ENCODE measurements at regions not wholly inside any gene's neighbourhood (a gene's known extent, or its start where the extent isn't known, plus 50 kb on each side); places are given as distances from the start of the nearest gene placed in this dataset.

- CTCF ChIA-PET, result no interaction called here
- Mint-ChIP-seq H3K27me3 (no peaks in the 10 kb centered on the region), H3K27ac (no peak overlapping the region), H3K4me3 (no peak overlapping the region), H3K9me3 (ENCODE audit: low read depth) (peaks cover 13% of the 10 kb centered on the region), H3K36me3 (ENCODE audit: low read depth) (no peaks in the 10 kb centered on the region), H3K4me1 (no peaks in the 10 kb centered on the region)
- POLR2A ChIA-PET, result no interaction called here
- ATAC-seq (no peak), DNase-seq (no peak)
- intact Hi-C loops (cut with DNase I, micrococcal nuclease), result no loop called here
Measured at GRCh38 chr5:104947076-104947475, 1384.5 kb upstream of the NUDT12 start.

GRCh38 chr5:104942735-104943134 is 1380.1 kb upstream of the NUDT12 start:
- Mint-ChIP-seq H3K4me3 (no peak overlapping the region), H3K36me3 (ENCODE audit: low read depth) (no peaks in the 10 kb centered on the region), H3K27ac (no peak overlapping the region), H3K27me3 (no peaks in the 10 kb centered on the region), H3K9me3 (ENCODE audit: low read depth) (peaks cover 14% of the 10 kb centered on the region), H3K4me1 (no peaks in the 10 kb centered on the region)
- ATAC-seq (no peak), DNase-seq (no peak)
- ChIA-PET POLR2A (no interaction called here), CTCF (no interaction called here)
- intact Hi-C loops (cut with DNase I, micrococcal nuclease), result no loop called here

GRCh38 chr5:104941030-104941645 is 1378.5 kb upstream of the NUDT12 start:
- ChIA-PET CTCF (no interaction called here), POLR2A (no interaction called here)
- no peaks in the 10 kb centered on the region for H3K27me3 Mint-ChIP-seq
- peaks cover 10% of the 10 kb centered on the region for H3K9me3 Mint-ChIP-seq (ENCODE audit: low read depth)
- no peaks in the 10 kb centered on the region for H3K36me3 Mint-ChIP-seq (ENCODE audit: low read depth)
- no peak for DNase-seq
- no peak for ATAC-seq
- intact Hi-C loops (cut with DNase I, micrococcal nuclease), result no loop called here
- H3K27ac Mint-ChIP-seq, result no peak overlapping the region
- no peak overlapping the region for H3K4me3 Mint-ChIP-seq
- no peaks in the 10 kb centered on the region for H3K4me1 Mint-ChIP-seq

GRCh38 chr5:104937598-104937997 is 1375.0 kb upstream of the NUDT12 start:
- intact Hi-C loops (cut with DNase I, micrococcal nuclease), result no loop called here
- no peaks in the 10 kb centered on the region for H3K4me1 Mint-ChIP-seq
- no peak overlapping the region for H3K4me3 Mint-ChIP-seq
- ChIA-PET POLR2A (no interaction called here), CTCF (no interaction called here)
- H3K27me3 Mint-ChIP-seq, result no peaks in the 10 kb centered on the region
- peaks cover 10% of the 10 kb centered on the region for H3K9me3 Mint-ChIP-seq (ENCODE audit: low read depth)
- ATAC-seq, result no peak
- no peak overlapping the region for H3K27ac Mint-ChIP-seq
- no peaks in the 10 kb centered on the region for H3K36me3 Mint-ChIP-seq (ENCODE audit: low read depth)
- DNase-seq, result no peak

- Mint-ChIP-seq H3K36me3 (ENCODE audit: low read depth) (no peaks in the 10 kb centered on the region), H3K9me3 (ENCODE audit: low read depth) (peaks cover 4% of the 10 kb centered on the region), H3K4me1 (no peaks in the 10 kb centered on the region), H3K4me3 (no peak overlapping the region), H3K27ac (no peak overlapping the region), H3K27me3 (no peaks in the 10 kb centered on the region)
- ATAC-seq (no peak), DNase-seq (no peak)
- ChIA-PET POLR2A (no interaction called here), CTCF (interaction anchor here (0.7 kb wide), 1 partner anchor 507 kb away, joined by 3 read pairs; no protein-coding TSS in a partner anchor)
- intact Hi-C loops (cut with DNase I, micrococcal nuclease), result no loop called here
Measured at GRCh38 chr5:104932431-104932830, 1369.8 kb upstream of the NUDT12 start.

- H3K9me3 Mint-ChIP-seq (ENCODE audit: low read depth), result peaks cover 8% of the 10 kb centered on the region
- no peak overlapping the region for H3K4me3 Mint-ChIP-seq
Measured at GRCh38 chr5:104928906-104929520, 1366.4 kb upstream of the NUDT12 start.

GRCh38 chr5:104915226-104915625 is 1352.6 kb upstream of the NUDT12 start:
- Mint-ChIP-seq H3K4me3 (no peak overlapping the region), H3K27me3 (no peaks in the 10 kb centered on the region), H3K27ac (no peak overlapping the region), H3K9me3 (ENCODE audit: low read depth) (peaks cover 8% of the 10 kb centered on the region), H3K4me1 (no peaks in the 10 kb centered on the region), H3K36me3 (ENCODE audit: low read depth) (no peaks in the 10 kb centered on the region)
- CTCF ChIA-PET, result no interaction called here
- intact Hi-C loops (cut with DNase I, micrococcal nuclease), result no loop called here
- POLR2A ChIA-PET, result no interaction called here
- no peak for ATAC-seq
- no peak for DNase-seq

More at GRCh38 chr5:104928906-104929520, 1366.4 kb upstream of the NUDT12 start:
- ATAC-seq (no peak), DNase-seq (no peak)
- Mint-ChIP-seq H3K4me1 (no peaks in the 10 kb centered on the region), H3K36me3 (ENCODE audit: low read depth) (no peaks in the 10 kb centered on the region), H3K27me3 (no peaks in the 10 kb centered on the region), H3K27ac (no peak overlapping the region)
- ChIA-PET CTCF (no interaction called here), POLR2A (no interaction called here)
- intact Hi-C loops (cut with DNase I, micrococcal nuclease), result no loop called here

- Mint-ChIP-seq H3K27me3 (no peaks in the 10 kb centered on the region), H3K9me3 (ENCODE audit: low read depth) (peaks cover 6% of the 10 kb centered on the region), H3K27ac (no peak overlapping the region), H3K4me1 (no peaks in the 10 kb centered on the region), H3K36me3 (ENCODE audit: low read depth) (no peaks in the 10 kb centered on the region), H3K4me3 (no peak overlapping the region)
- DNase-seq, result no peak
- no peak for ATAC-seq
- ChIA-PET CTCF (no interaction called here), POLR2A (no interaction called here)
- intact Hi-C loops (cut with DNase I, micrococcal nuclease), result no loop called here
Measured at GRCh38 chr5:104914536-104915070, 1352.0 kb upstream of the NUDT12 start.

- H3K36me3 Mint-ChIP-seq (ENCODE audit: low read depth), result no peaks in the 10 kb centered on the region
- CTCF ChIA-PET, result no interaction called here
- intact Hi-C loops (cut with DNase I, micrococcal nuclease), result no loop called here
- H3K27me3 Mint-ChIP-seq, result no peaks in the 10 kb centered on the region
- ATAC-seq (no peak), DNase-seq (no peak)
- POLR2A ChIA-PET, result no interaction called here
- no peak overlapping the region for H3K27ac Mint-ChIP-seq
- H3K4me3 Mint-ChIP-seq, result no peak overlapping the region
- no peaks in the 10 kb centered on the region for H3K4me1 Mint-ChIP-seq
- H3K9me3 Mint-ChIP-seq (ENCODE audit: low read depth), result peaks cover 6% of the 10 kb centered on the region
Measured at GRCh38 chr5:104913841-104914281, 1351.3 kb upstream of the NUDT12 start.

- Mint-ChIP-seq H3K36me3 (ENCODE audit: low read depth) (no peaks in the 10 kb centered on the region), H3K27ac (no peak overlapping the region), H3K4me1 (no peaks in the 10 kb centered on the region), H3K4me3 (no peak overlapping the region), H3K27me3 (no peaks in the 10 kb centered on the region), H3K9me3 (ENCODE audit: low read depth) (peaks cover 6% of the 10 kb centered on the region)
- ChIA-PET CTCF (no interaction called here), POLR2A (no interaction called here)
- intact Hi-C loops (cut with DNase I, micrococcal nuclease), result no loop called here
- DNase-seq (no peak), ATAC-seq (no peak)
Measured at GRCh38 chr5:104909803-104910202, 1347.2 kb upstream of the NUDT12 start.

GRCh38 chr5:104904561-104904960 is 1342.0 kb upstream of the NUDT12 start:
- Mint-ChIP-seq H3K4me3 (no peak overlapping the region), H3K4me1 (no peaks in the 10 kb centered on the region), H3K27ac (no peak overlapping the region), H3K27me3 (no peaks in the 10 kb centered on the region), H3K36me3 (ENCODE audit: low read depth) (no peaks in the 10 kb centered on the region), H3K9me3 (ENCODE audit: low read depth) (peaks cover 5% of the 10 kb centered on the region)
- ChIA-PET CTCF (interaction anchor here (0.6 kb wide), 1 partner anchor 21 kb away, joined by 5 read pairs; no protein-coding TSS in a partner anchor), POLR2A (no interaction called here)
- no peak for ATAC-seq
- no peak for DNase-seq
- intact Hi-C loops (cut with DNase I, micrococcal nuclease), result no loop called here

- H3K36me3 Mint-ChIP-seq (ENCODE audit: low read depth), result no peaks in the 10 kb centered on the region
- DNase-seq (no peak), ATAC-seq (no peak)
- no peaks in the 10 kb centered on the region for H3K27me3 Mint-ChIP-seq
- H3K9me3 Mint-ChIP-seq (ENCODE audit: low read depth), result peaks cover 9% of the 10 kb centered on the region
- no peaks in the 10 kb centered on the region for H3K4me1 Mint-ChIP-seq
- intact Hi-C loops (cut with DNase I, micrococcal nuclease), result no loop called here
- ChIA-PET POLR2A (no interaction called here), CTCF (no interaction called here)
- H3K4me3 Mint-ChIP-seq, result no peak overlapping the region
- H3K27ac Mint-ChIP-seq, result no peak overlapping the region
Measured at GRCh38 chr5:104903941-104904340, 1341.4 kb upstream of the NUDT12 start.
